Hepatocyte (in vitro differentiated cells): ENCODE measurements at regions not wholly inside any gene's neighbourhood (a gene's known extent, or its start where the extent isn't known, plus 50 kb on each side); places are given as distances from the start of the nearest gene placed in this dataset.

Source experiments
- DNase-seq: peaks from one replicate; pipeline ENCODE4 v3.0.0-alpha.2; 2016; ENCODE audit warnings: low spot score
- H2AFZ ChIP-seq: fragments of 200-600 bp; sonication (generic); 2 replicates; pipeline ENCODE4 v1.6.0; 2016; ENCODE audit warnings: antibody characterized with exemption, mild to moderate bottlenecking
- H3K27ac ChIP-seq: fragments of 200-600 bp; sonication (generic); 2 replicates; pipeline ENCODE4 v1.5.1; 2016; ENCODE audit warnings: mild to moderate bottlenecking
- H3K27me3 ChIP-seq: fragments of 200-600 bp; sonication (generic); 2 replicates; pipeline ENCODE4 v1.6.1; 2016
- H3K36me3 ChIP-seq: fragments of 200-600 bp; sonication (generic); replicated peaks from 2 replicates; pipeline ENCODE4 v1.5.1; 2016; ENCODE audit warnings: low read depth; ENCODE audit not compliant: insufficient read depth
- H3K4me1 ChIP-seq: fragments of 200-600 bp; sonication (generic); 2 replicates; pipeline ENCODE4 v1.5.1; 2016; ENCODE audit warnings: mild to moderate bottlenecking, moderate library complexity; ENCODE audit not compliant: insufficient read depth
- H3K4me2 ChIP-seq: fragments of 200-600 bp; sonication (generic); 2 replicates; pipeline ENCODE4 v1.6.0; 2016
- H3K4me3 ChIP-seq: fragments of 200-600 bp; sonication (generic); 2 replicates; pipeline ENCODE4 v1.5.1; 2016; ENCODE audit warnings: mild to moderate bottlenecking
- H3K79me2 ChIP-seq: fragments of 200-600 bp; sonication (generic); 2 replicates; pipeline ENCODE4 v1.6.0; 2017; ENCODE audit warnings: mild to moderate bottlenecking
- H3K9me2 ChIP-seq: fragments of 200-600 bp; sonication (generic); replicated peaks from 2 replicates; pipeline ENCODE4 v1.6.0; 2017; ENCODE audit warnings: mild to moderate bottlenecking; ENCODE audit not compliant: insufficient read depth
- H3K9me3 ChIP-seq: fragments of 200-600 bp; sonication (generic); 2 replicates; pipeline ENCODE4 v1.5.1; 2016; ENCODE audit warnings: low read depth, mild to moderate bottlenecking
- H4K20me1 ChIP-seq: fragments of 200-600 bp; sonication (generic); 2 replicates; pipeline ENCODE4 v1.6.0; 2016; ENCODE audit warnings: mild to moderate bottlenecking; ENCODE audit not compliant: insufficient read depth, poor library complexity, severe bottlenecking
- CTCF ChIP-seq: fragments of 200-600 bp; sonication (generic); IDR thresholded peaks from 2 replicates; pipeline ENCODE4 v1.5.1; 2016; ENCODE audit warnings: antibody characterized with exemption, mild to moderate bottlenecking; ENCODE audit not compliant: poor library complexity
- EZH2 ChIP-seq: fragments of 200-600 bp; sonication (generic); IDR thresholded peaks from 2 replicates; pipeline ENCODE4 v1.6.1; 2016; ENCODE audit warnings: antibody characterized with exemption, mild to moderate bottlenecking, borderline replicate concordance
- EZH2phosphoT487 ChIP-seq: fragments of 200-600 bp; sonication (generic); IDR thresholded peaks from one replicate; pipeline ENCODE4 v1.6.1; 2018; ENCODE audit warnings: antibody characterized with exemption, mild to moderate bottlenecking, low read depth, moderate library complexity; ENCODE audit not compliant: unreplicated experiment, severe bottlenecking
- WGBS: methylation state at CpG from one replicate; pipeline ENCODE4 v1.1.6; 2016; ENCODE audit warnings: low lambda C conversion rate; ENCODE audit errors: missing lambda C conversion rate; 5-methylcytosine and 5-hydroxymethylcytosine counted together

DNA sequence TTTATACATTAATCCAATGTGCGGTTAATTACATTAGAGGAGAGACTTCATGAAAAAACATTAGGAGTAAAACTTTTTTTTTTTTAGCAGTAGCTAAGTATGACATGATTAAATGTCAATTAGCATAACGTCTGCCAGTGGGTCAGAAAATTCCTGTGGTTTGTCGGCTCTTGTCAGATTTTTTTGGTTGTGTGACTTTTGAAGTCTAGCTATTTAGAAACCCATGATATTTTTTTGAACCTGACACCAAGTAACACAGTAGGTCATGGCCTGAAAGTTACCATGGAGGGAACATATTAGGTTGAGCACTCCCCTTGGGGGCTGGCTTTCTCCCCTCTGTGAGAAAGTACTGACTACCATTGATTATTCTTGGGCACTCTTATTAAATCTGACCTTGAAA lies 84.8 kb upstream of the ALDH1A1 start:
- no peak overlapping the region for H2AFZ ChIP-seq
- H3K9me2 ChIP-seq = no peaks in the 10 kb centered on the region
- peak overlapping the region; percentile 39 for H3K4me2 ChIP-seq
- no peak overlapping the region for H3K4me3 ChIP-seq
- no peak for DNase-seq
- peak overlapping the region; percentile 70 for H3K27ac ChIP-seq
- peaks cover 27% of the 10 kb centered on the region for H3K4me1 ChIP-seq
- no peaks in the 10 kb centered on the region for H3K36me3 ChIP-seq
- H3K79me2 ChIP-seq = no peaks in the 10 kb centered on the region
- H3K9me3 ChIP-seq = no peaks in the 10 kb centered on the region
- no peaks in the 10 kb centered on the region for H3K27me3 ChIP-seq
- TF ChIP-seq EZH2 (no peak), CTCF (no peak), EZH2phosphoT487 (no peak)
- no peaks in the 10 kb centered on the region for H4K20me1 ChIP-seq
- 69% methylated on average over 3 of the region's 3 CpGs for WGBS

DNA sequence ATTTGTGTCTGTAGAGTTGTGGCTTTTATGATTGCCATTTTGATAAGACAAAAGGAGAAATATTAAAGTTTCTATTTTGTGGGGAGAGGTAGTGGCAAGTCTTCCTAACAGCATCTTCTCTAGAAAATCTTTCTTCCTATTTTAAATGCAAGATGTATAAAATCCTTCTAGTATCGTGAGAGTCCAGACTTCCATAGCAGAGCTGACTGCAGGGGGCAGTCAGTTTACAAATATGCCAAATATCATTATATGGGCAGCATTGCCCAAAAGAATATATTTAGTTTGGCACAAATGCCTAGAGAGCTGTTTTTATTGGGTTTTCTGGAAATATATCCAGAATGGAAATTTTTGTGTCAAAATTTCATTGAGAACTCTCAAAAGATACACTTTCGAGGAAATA lies 82.1 kb upstream of the ALDH1A1 start:
- H3K4me2 ChIP-seq = no peak overlapping the region
- no peaks in the 10 kb centered on the region for H3K79me2 ChIP-seq
- H3K4me1 ChIP-seq = peaks cover 27% of the 10 kb centered on the region
- no peaks in the 10 kb centered on the region for H4K20me1 ChIP-seq
- no peak overlapping the region for H3K4me3 ChIP-seq
- no peaks in the 10 kb centered on the region for H3K9me2 ChIP-seq
- H3K27me3 ChIP-seq = no peaks in the 10 kb centered on the region
- H3K36me3 ChIP-seq = no peaks in the 10 kb centered on the region
- no peak for DNase-seq
- no peak overlapping the region for H3K27ac ChIP-seq
- 94% methylated on average over 2 of the region's 2 CpGs for WGBS
- H2AFZ ChIP-seq = no peak overlapping the region
- no peaks in the 10 kb centered on the region for H3K9me3 ChIP-seq
- TF ChIP-seq EZH2phosphoT487 (no peak), EZH2 (no peak), CTCF (no peak)

DNA sequence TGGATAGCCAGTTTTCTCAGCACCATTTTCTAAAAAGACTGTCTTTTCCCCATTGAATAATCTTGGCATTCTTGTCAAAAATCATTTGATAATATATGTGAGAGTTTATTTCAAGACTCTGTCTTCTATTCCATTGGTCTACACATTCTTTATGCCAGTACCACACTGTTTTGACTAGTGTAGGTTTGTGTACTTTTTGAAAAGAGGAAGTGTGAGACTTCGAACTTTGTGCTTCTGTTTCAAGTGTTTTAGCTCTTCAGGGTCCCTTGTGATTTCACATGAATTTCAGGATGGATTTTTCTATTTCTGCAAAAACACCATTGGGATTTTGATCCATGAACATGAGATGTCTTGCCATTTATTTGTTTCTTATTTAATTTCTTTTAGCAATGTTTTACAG lies 78.5 kb upstream of the ALDH1A1 start:
- H3K9me3 ChIP-seq = no peaks in the 10 kb centered on the region
- no peaks in the 10 kb centered on the region for H4K20me1 ChIP-seq
- no peak for DNase-seq
- H3K27ac ChIP-seq = no peak overlapping the region
- no peak overlapping the region for H2AFZ ChIP-seq
- H3K36me3 ChIP-seq = no peaks in the 10 kb centered on the region
- H3K79me2 ChIP-seq = no peaks in the 10 kb centered on the region
- H3K9me2 ChIP-seq = no peaks in the 10 kb centered on the region
- H3K27me3 ChIP-seq = no peaks in the 10 kb centered on the region
- no peak overlapping the region for H3K4me3 ChIP-seq
- TF ChIP-seq EZH2 (no peak), EZH2phosphoT487 (no peak), CTCF (no peak)
- 96% methylated on average over 1 of the region's 1 CpG for WGBS
- H3K4me2 ChIP-seq = no peak overlapping the region
- no peaks in the 10 kb centered on the region for H3K4me1 ChIP-seq
